Neuronal stem cell (in vitro differentiated cells): ENCODE measurements at regions not wholly inside any gene's neighbourhood (a gene's known extent, or its start where the extent isn't known, plus 50 kb on each side); places are given as distances from the start of the nearest gene placed in this dataset.

Source experiments
- DNase-seq: peaks from one replicate; pipeline ENCODE4 v3.0.0-alpha.2; 2013; ENCODE audit warnings: low spot score
- H2AFZ ChIP-seq: one replicate; pipeline ENCODE4 v1.6.1; 2013; ENCODE audit warnings: mild to moderate bottlenecking, low read length, inconsistent platforms
- H2AK5ac ChIP-seq: 2 replicates; pipeline ENCODE4 v1.6.1; 2013; ENCODE audit warnings: low read depth, mild to moderate bottlenecking, inconsistent platforms, low read length, moderate library complexity, mixed read lengths
- H2BK120ac ChIP-seq: 2 replicates; pipeline ENCODE4 v1.6.1; 2013; ENCODE audit warnings: low read depth, mild to moderate bottlenecking, inconsistent platforms, low read length, moderate library complexity, mixed read lengths
- H2BK12ac ChIP-seq: one replicate; pipeline ENCODE4 v1.6.1; 2013; ENCODE audit warnings: low read length, inconsistent platforms
- H2BK15ac ChIP-seq: 2 replicates; pipeline ENCODE4 v1.6.1; 2013; ENCODE audit warnings: mild to moderate bottlenecking, low read length, inconsistent platforms, mixed read lengths
- H2BK5ac ChIP-seq: one replicate; pipeline ENCODE4 v1.6.1; 2013; ENCODE audit warnings: inconsistent platforms, mild to moderate bottlenecking, low read length, moderate library complexity
- H3K14ac ChIP-seq: one replicate; pipeline ENCODE4 v1.6.1; 2013; ENCODE audit warnings: low read length, inconsistent platforms
- H3K18ac ChIP-seq: 2 replicates; pipeline ENCODE4 v1.6.1; 2013; ENCODE audit warnings: low read length, inconsistent platforms
- H3K23ac ChIP-seq: 2 replicates; pipeline ENCODE4 v1.6.1; 2013; ENCODE audit warnings: low read depth, mild to moderate bottlenecking, mixed read lengths, low read length, inconsistent platforms; ENCODE audit not compliant: poor library complexity
- H3K27ac ChIP-seq: replicated peaks from 3 replicates; pipeline ENCODE4 v1.5.1; 2013; ENCODE audit warnings: low read length, inconsistent platforms
- H3K27me3 ChIP-seq, 3 experiments: 2 replicates each; pipeline ENCODE4 v1.6.1; 2013; ENCODE audit warnings: low read length in 3 of 3, mild to moderate bottlenecking in 2 of 3, inconsistent platforms in 1 of 3, low read depth in 1 of 3, mixed read lengths in 1 of 3, moderate library complexity in 1 of 3; ENCODE audit not compliant: control insufficient read depth in 3 of 3, insufficient read depth in 3 of 3
- H3K36me3 ChIP-seq, 2 donors: replicated peaks in 1 of 2; 2 replicates each; pipeline ENCODE4 v1.6.1; 2013; ENCODE audit warnings: low read length in 2 of 2; ENCODE audit not compliant: control insufficient read depth in 2 of 2, insufficient read depth in 2 of 2
- H3K4ac ChIP-seq: 2 replicates; pipeline ENCODE4 v1.6.1; 2013; ENCODE audit warnings: inconsistent platforms, mild to moderate bottlenecking, low read length, moderate library complexity
- H3K4me1 ChIP-seq, 2 donors: 1 replicate in 1 of 2; 2 replicates in 1 of 2; pipeline ENCODE4 v1.6.1; 2013; ENCODE audit warnings: low read length in 2 of 2, low read depth in 1 of 2; ENCODE audit not compliant: control insufficient read depth in 2 of 2, insufficient read depth in 1 of 2
- H3K4me2 ChIP-seq: one replicate; pipeline ENCODE4 v1.6.1; 2013; ENCODE audit warnings: mild to moderate bottlenecking, low read length, inconsistent platforms; ENCODE audit not compliant: insufficient read depth, poor library complexity, severe bottlenecking
- H3K4me3 ChIP-seq, 2 donors: 2 replicates each; pipeline ENCODE4 v1.5.1; 2013; ENCODE audit warnings: low read length in 2 of 2, mild to moderate bottlenecking in 2 of 2, inconsistent platforms in 1 of 2, moderate library complexity in 1 of 2
- H3K79me1 ChIP-seq: one replicate; pipeline ENCODE4 v1.6.1; 2013; ENCODE audit warnings: low read depth, mild to moderate bottlenecking, inconsistent platforms, low read length, moderate library complexity
- H3K9ac ChIP-seq: one replicate; pipeline ENCODE4 v1.6.1; 2013; ENCODE audit warnings: mild to moderate bottlenecking, low read depth, low read length, inconsistent platforms; ENCODE audit not compliant: poor library complexity
- H3K9me3 ChIP-seq, 2 donors: replicated peaks in 1 of 2; 2 replicates each; pipeline versions ENCODE3 to v1.6.1; 2013; ENCODE audit warnings: low read length in 2 of 2, mild to moderate bottlenecking in 2 of 2, inconsistent platforms in 1 of 2, low read depth in 1 of 2, mixed read lengths in 1 of 2, moderate library complexity in 1 of 2; ENCODE audit not compliant: control insufficient read depth in 2 of 2, insufficient read depth in 1 of 2
- H4K8ac ChIP-seq: one replicate; pipeline ENCODE4 v1.6.1; 2013; ENCODE audit warnings: low read depth, mild to moderate bottlenecking, inconsistent platforms, low read length, moderate library complexity
- H4K91ac ChIP-seq: one replicate; pipeline ENCODE4 v1.6.1; 2013; ENCODE audit warnings: low read length, low read depth, mild to moderate bottlenecking, inconsistent platforms; ENCODE audit not compliant: poor library complexity
- WGBS, 2 donors: extraction: QIAGEN DNeasy Blood & Tissue Kit; methylation state at CpG; one replicate each; pipeline ENCODE4 v1.1.7; 2013; ENCODE audit warnings: missing lambda C conversion rate in 2 of 2, mixed read lengths in 1 of 2; ENCODE audit not compliant: insufficient read length in 2 of 2, insufficient replicate concordance in 1 of 2; ENCODE audit errors: extremely low coverage in 2 of 2; 5-methylcytosine and 5-hydroxymethylcytosine counted together

GRCh38 chr1:219812086-219812485 is 116.3 kb downstream of the SLC30A10 start:
- H3K23ac ChIP-seq: no peak overlapping the region
- H3K4ac ChIP-seq: no peak overlapping the region
- no CpG with 5 or more reads among the region's 4 CpGs for WGBS, 2 donors
- no peak overlapping the region for H4K91ac ChIP-seq
- H2AK5ac ChIP-seq: no peak overlapping the region
- H3K79me1 ChIP-seq: no peaks in the 10 kb centered on the region
- peaks cover 3 to 6% of the 10 kb centered on the region in 2 donors for H3K4me1 ChIP-seq
- H3K9me3 ChIP-seq: no peaks in the 10 kb centered on the region
- H3K18ac ChIP-seq: peak overlapping the region; percentile 6
- H4K8ac ChIP-seq: no peak overlapping the region
- H2BK15ac ChIP-seq: no peak overlapping the region
- H3K4me2 ChIP-seq: no peak overlapping the region
- peak overlapping the region; percentile 66 for H2AFZ ChIP-seq
- H3K36me3 ChIP-seq: no peaks in the 10 kb centered on the region
- no peak overlapping the region for H3K9ac ChIP-seq
- H3K27me3 ChIP-seq: no peaks in the 10 kb centered on the region
- no peak overlapping the region for H3K4me3 ChIP-seq
- H2BK12ac ChIP-seq: no peak overlapping the region
- no peak overlapping the region for H2BK120ac ChIP-seq
- no peak overlapping the region for H3K27ac ChIP-seq
- no peak for DNase-seq
- H3K14ac ChIP-seq: no peak overlapping the region
- H2BK5ac ChIP-seq: no peak overlapping the region

GRCh38 chr1:219810451-219810850 is 117.9 kb downstream of the SLC30A10 start:
- Histone ChIP-seq H3K18ac (no peak overlapping the region), H3K4me1 (peaks cover 3 to 6% of the 10 kb centered on the region in 2 donors), H3K79me1 (no peaks in the 10 kb centered on the region), H3K4me2 (no peak overlapping the region), H3K4ac (no peak overlapping the region), H3K9ac (no peak overlapping the region), H3K23ac (no peak overlapping the region), H3K27me3 (no peaks in the 10 kb centered on the region), H3K4me3 (no peak overlapping the region), H2AK5ac (no peak overlapping the region), H2AFZ (peak overlapping the region; percentile 30), H3K36me3 (no peaks in the 10 kb centered on the region), H3K14ac (no peak overlapping the region), H2BK12ac (no peak overlapping the region), H2BK5ac (no peak overlapping the region), H3K9me3 (no peaks in the 10 kb centered on the region), H2BK120ac (no peak overlapping the region), H4K8ac (no peak overlapping the region), H3K27ac (no peak overlapping the region), H2BK15ac (no peak overlapping the region), H4K91ac (no peak overlapping the region)
- WGBS, 2 donors: no CpG with 5 or more reads among the region's 5 CpGs
- no peak for DNase-seq

DNA sequence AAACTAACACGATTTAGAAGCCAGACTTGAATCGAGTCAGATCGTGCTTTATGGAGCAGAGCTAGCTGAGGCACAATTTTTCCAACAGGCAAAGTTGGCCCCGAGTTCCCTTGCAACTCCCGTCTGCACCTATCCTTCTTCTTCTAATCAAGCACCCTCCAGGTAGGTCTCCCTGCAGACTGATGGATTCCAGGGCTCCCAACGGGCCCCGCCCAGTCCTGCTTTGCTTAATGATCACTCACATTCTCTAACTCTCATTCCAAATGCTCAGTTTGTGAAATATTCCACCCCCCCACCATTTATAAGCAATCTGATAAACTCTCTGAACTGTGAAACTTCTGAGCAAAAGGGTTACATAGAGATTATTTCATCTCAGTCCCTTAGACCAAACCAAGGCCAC is 119.6 kb downstream of the SLC30A10 start:
- Histone ChIP-seq H3K14ac (no peak overlapping the region), H2AK5ac (no peak overlapping the region), H4K8ac (no peak overlapping the region), H2AFZ (no peak overlapping the region), H3K23ac (no peak overlapping the region), H2BK12ac (no peak overlapping the region), H4K91ac (no peak overlapping the region), H2BK120ac (no peak overlapping the region), H3K79me1 (no peaks in the 10 kb centered on the region), H3K27me3 (no peaks in the 10 kb centered on the region), H3K4me3 (no peak overlapping the region), H3K9me3 (no peaks in the 10 kb centered on the region), H3K9ac (no peak overlapping the region), H3K36me3 (no peaks in the 10 kb centered on the region), H2BK5ac (no peak overlapping the region), H3K4me2 (no peak overlapping the region), H3K4me1 (peaks cover 3 to 6% of the 10 kb centered on the region in 2 donors), H3K18ac (no peak overlapping the region), H3K4ac (no peak overlapping the region), H3K27ac (no peak overlapping the region), H2BK15ac (no peak overlapping the region)
- no peak for DNase-seq
- no CpG with 5 or more reads among the region's 7 CpGs for WGBS, 2 donors

- Histone ChIP-seq H3K14ac (no peak overlapping the region), H3K4me1 (peaks cover 0 to 3% of the 10 kb centered on the region in 2 donors), H3K27me3 (no peaks in the 10 kb centered on the region), H2AK5ac (no peak overlapping the region), H2BK12ac (no peak overlapping the region), H3K79me1 (no peaks in the 10 kb centered on the region), H2BK120ac (no peak overlapping the region), H4K91ac (no peak overlapping the region), H3K9me3 (no peaks in the 10 kb centered on the region), H3K4ac (no peak overlapping the region), H3K27ac (no peak overlapping the region), H3K23ac (no peak overlapping the region), H3K18ac (no peak overlapping the region), H4K8ac (no peak overlapping the region), H3K36me3 (no peaks in the 10 kb centered on the region), H2BK5ac (no peak overlapping the region), H2BK15ac (no peak overlapping the region), H2AFZ (no peak overlapping the region), H3K4me2 (no peak overlapping the region), H3K4me3 (no peak overlapping the region), H3K9ac (no peak overlapping the region)
- no peak for DNase-seq
- no CpG with 5 or more reads among the region's 2 CpGs for WGBS, 2 donors
These were observed 121.7 kb downstream of the SLC30A10 start for GRCh38 chr1:219806642-219807041.
